DND-41 (cell line): ENCODE measurements at regions not wholly inside any gene's neighbourhood (a gene's known extent, or its start where the extent isn't known, plus 50 kb on each side); places are given as distances from the start of the nearest gene placed in this dataset.

ENCODE experiments used
- EZH2 ChIP-seq: IDR thresholded peaks from 3 replicates; pipeline ENCODE4 v1.6.1; 2012; ENCODE audit warnings: borderline replicate concordance, low read depth, mild to moderate bottlenecking, moderate library complexity, low read length, inconsistent platforms; ENCODE audit not compliant: severe bottlenecking
- TF ChIP-seq, protein P1 (sequence below): IDR thresholded peaks from 2 replicates; pipeline ENCODE4 v1.5.1; 2012; ENCODE audit warnings: borderline replicate concordance, low read length, moderate library complexity, mild to moderate bottlenecking; ENCODE audit not compliant: poor library complexity, severe bottlenecking; ENCODE audit errors: extremely low read depth

- TF ChIP-seq, protein P1, sequence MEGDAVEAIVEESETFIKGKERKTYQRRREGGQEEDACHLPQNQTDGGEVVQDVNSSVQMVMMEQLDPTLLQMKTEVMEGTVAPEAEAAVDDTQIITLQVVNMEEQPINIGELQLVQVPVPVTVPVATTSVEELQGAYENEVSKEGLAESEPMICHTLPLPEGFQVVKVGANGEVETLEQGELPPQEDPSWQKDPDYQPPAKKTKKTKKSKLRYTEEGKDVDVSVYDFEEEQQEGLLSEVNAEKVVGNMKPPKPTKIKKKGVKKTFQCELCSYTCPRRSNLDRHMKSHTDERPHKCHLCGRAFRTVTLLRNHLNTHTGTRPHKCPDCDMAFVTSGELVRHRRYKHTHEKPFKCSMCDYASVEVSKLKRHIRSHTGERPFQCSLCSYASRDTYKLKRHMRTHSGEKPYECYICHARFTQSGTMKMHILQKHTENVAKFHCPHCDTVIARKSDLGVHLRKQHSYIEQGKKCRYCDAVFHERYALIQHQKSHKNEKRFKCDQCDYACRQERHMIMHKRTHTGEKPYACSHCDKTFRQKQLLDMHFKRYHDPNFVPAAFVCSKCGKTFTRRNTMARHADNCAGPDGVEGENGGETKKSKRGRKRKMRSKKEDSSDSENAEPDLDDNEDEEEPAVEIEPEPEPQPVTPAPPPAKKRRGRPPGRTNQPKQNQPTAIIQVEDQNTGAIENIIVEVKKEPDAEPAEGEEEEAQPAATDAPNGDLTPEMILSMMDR, result no peak
- TF ChIP-seq EZH2, result no peak
Measured at GRCh38 chr16:56119133-56119532, 72.2 kb upstream of the GNAO1 start.
